Suprapubic skin (tissue), 4 donors: ENCODE measurements at regions not wholly inside any gene's neighbourhood (a gene's known extent, or its start where the extent isn't known, plus 50 kb on each side); places are given as distances from the start of the nearest gene placed in this dataset.

Experiments
- DNase-seq, 2 donors: peaks; one replicate each; pipeline ENCODE4 v3.0.0-alpha.2; 2019; ENCODE audit warnings: low spot score in 2 of 2
- H3K27ac ChIP-seq: fragments of 200-600 bp; sonication (generic); one replicate; pipeline ENCODE4 v1.5.1; 2019
- H3K27me3 ChIP-seq: fragments of 200-600 bp; sonication (generic); one replicate; pipeline ENCODE4 v1.5.1; 2019
- H3K36me3 ChIP-seq: fragments of 200-600 bp; sonication (generic); one replicate; pipeline ENCODE4 v1.5.1; 2019
- H3K4me1 ChIP-seq: fragments of 200-600 bp; sonication (generic); one replicate; pipeline ENCODE4 v1.5.1; 2019
- H3K4me3 ChIP-seq: fragments of 200-600 bp; sonication (generic); one replicate; pipeline ENCODE4 v1.5.1; 2019; ENCODE audit warnings: mild to moderate bottlenecking
- H3K9me3 ChIP-seq: fragments of 200-600 bp; sonication (generic); one replicate; pipeline ENCODE4 v1.5.1; 2019
- EP300 ChIP-seq: sonication (generic); formaldehyde crosslinking; IDR thresholded peaks from one replicate; pipeline ENCODE4 v1.6.1; 2017; ENCODE audit warnings: antibody characterized with exemption
- POLR2A ChIP-seq, 2 donors: fragments of 450-650 bp; IDR thresholded peaks; one replicate each; pipeline ENCODE4 v1.6.1; 2017; ENCODE audit warnings: antibody characterized with exemption in 2 of 2, mild to moderate bottlenecking in 2 of 2, moderate library complexity in 2 of 2
- POLR2AphosphoS5 ChIP-seq, 3 donors: sonication (generic); formaldehyde crosslinking; IDR thresholded peaks; one replicate each; pipeline ENCODE4 v1.6.1; 2017; ENCODE audit warnings: antibody characterized with exemption in 3 of 3
- WGBS: methylation state at CpG from one replicate; pipeline ENCODE4 v1.1.5; 2018; 5-methylcytosine and 5-hydroxymethylcytosine counted together
- TF ChIP-seq, protein P1 (sequence below), 2 donors: fragments of 200-600 bp in 1 of 2; fragments of 450-650 bp in 1 of 2; sonication (generic) in 1 of 2; IDR thresholded peaks; one replicate each; pipeline ENCODE4 v1.5.1; 2016 to 2019; ENCODE audit warnings: antibody characterized with exemption in 2 of 2, mild to moderate bottlenecking in 1 of 2, moderate library complexity in 1 of 2

GRCh38 chr2:57119141-57119540 is 927.5 kb upstream of the VRK2 start:
- H3K4me3 ChIP-seq, result no peak overlapping the region
- no peak overlapping the region for H3K27ac ChIP-seq
- H3K27me3 ChIP-seq, result no peaks in the 10 kb centered on the region
- no peak for DNase-seq
- H3K4me1 ChIP-seq, result no peaks in the 10 kb centered on the region
- H3K36me3 ChIP-seq, result no peaks in the 10 kb centered on the region
- H3K9me3 ChIP-seq, result no peaks in the 10 kb centered on the region
- TF ChIP-seq POLR2AphosphoS5 (IDR thresholded peaks at IDR 0.05), result no peak
- no peak for TF ChIP-seq EP300
- no peak for TF ChIP-seq POLR2A (IDR thresholded peaks at IDR 0.05)
- TF ChIP-seq, protein P1, sequence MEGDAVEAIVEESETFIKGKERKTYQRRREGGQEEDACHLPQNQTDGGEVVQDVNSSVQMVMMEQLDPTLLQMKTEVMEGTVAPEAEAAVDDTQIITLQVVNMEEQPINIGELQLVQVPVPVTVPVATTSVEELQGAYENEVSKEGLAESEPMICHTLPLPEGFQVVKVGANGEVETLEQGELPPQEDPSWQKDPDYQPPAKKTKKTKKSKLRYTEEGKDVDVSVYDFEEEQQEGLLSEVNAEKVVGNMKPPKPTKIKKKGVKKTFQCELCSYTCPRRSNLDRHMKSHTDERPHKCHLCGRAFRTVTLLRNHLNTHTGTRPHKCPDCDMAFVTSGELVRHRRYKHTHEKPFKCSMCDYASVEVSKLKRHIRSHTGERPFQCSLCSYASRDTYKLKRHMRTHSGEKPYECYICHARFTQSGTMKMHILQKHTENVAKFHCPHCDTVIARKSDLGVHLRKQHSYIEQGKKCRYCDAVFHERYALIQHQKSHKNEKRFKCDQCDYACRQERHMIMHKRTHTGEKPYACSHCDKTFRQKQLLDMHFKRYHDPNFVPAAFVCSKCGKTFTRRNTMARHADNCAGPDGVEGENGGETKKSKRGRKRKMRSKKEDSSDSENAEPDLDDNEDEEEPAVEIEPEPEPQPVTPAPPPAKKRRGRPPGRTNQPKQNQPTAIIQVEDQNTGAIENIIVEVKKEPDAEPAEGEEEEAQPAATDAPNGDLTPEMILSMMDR (IDR thresholded peaks at IDR 0.05), result no peak

GRCh38 chr2:57126410-57126809 is 920.2 kb upstream of the VRK2 start:
- DNase-seq, result no peak
- no peak overlapping the region for H3K4me3 ChIP-seq
- H3K27me3 ChIP-seq, result no peaks in the 10 kb centered on the region
- WGBS, result 74% methylated on average over 2 of the region's 2 CpGs
- no peaks in the 10 kb centered on the region for H3K4me1 ChIP-seq
- no peak overlapping the region for H3K27ac ChIP-seq
- no peak for TF ChIP-seq EP300
- H3K36me3 ChIP-seq, result no peaks in the 10 kb centered on the region
- no peaks in the 10 kb centered on the region for H3K9me3 ChIP-seq

DNA sequence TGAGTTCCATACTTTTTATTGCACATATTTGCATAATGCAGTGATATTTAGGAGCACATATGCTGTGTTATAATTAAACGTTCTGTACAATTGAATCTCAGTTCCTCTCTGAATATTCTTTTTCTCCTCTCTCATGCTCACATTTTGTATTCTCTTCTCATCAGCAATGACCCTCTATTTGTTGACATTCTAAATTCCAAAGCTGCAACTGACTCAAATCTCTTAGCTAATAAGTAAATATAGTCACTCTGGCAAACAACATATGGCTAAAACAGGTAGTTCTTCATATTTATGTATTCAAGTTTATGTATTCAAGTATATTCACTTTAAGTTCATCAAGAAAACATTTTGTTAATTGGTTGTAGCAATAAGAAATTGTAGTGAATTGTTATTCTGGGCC is 907.4 kb upstream of the VRK2 start:
- Histone ChIP-seq H3K9me3 (no peaks in the 10 kb centered on the region), H3K27me3 (no peaks in the 10 kb centered on the region), H3K4me1 (no peaks in the 10 kb centered on the region), H3K36me3 (no peaks in the 10 kb centered on the region), H3K4me3 (no peak overlapping the region), H3K27ac (no peak overlapping the region)
- 71% methylated on average over 1 of the region's 1 CpG for WGBS
- no peak for DNase-seq
- TF ChIP-seq POLR2A (IDR thresholded peaks at IDR 0.05) (no peak), POLR2AphosphoS5 (IDR thresholded peaks at IDR 0.05) (no peak), EP300 (no peak)
- TF ChIP-seq, protein P1 (IDR thresholded peaks at IDR 0.05), result no peak

GRCh38 chr2:57141269-57141668 is 905.3 kb upstream of the VRK2 start:
- no peaks in the 10 kb centered on the region for H3K9me3 ChIP-seq
- no peaks in the 10 kb centered on the region for H3K36me3 ChIP-seq
- H3K4me3 ChIP-seq, result no peak overlapping the region
- H3K27me3 ChIP-seq, result no peaks in the 10 kb centered on the region
- DNase-seq, result no peak
- no peaks in the 10 kb centered on the region for H3K4me1 ChIP-seq
- TF ChIP-seq POLR2AphosphoS5 (IDR thresholded peaks at IDR 0.05) (no peak), EP300 (no peak), POLR2A (IDR thresholded peaks at IDR 0.05) (no peak)
- TF ChIP-seq, protein P1 (IDR thresholded peaks at IDR 0.05), result no peak
- no peak overlapping the region for H3K27ac ChIP-seq

- no peaks in the 10 kb centered on the region for H3K4me1 ChIP-seq
- H3K9me3 ChIP-seq, result peaks cover 9% of the 10 kb centered on the region
- H3K27ac ChIP-seq, result no peak overlapping the region
- no peak overlapping the region for H3K4me3 ChIP-seq
- WGBS, result no CpG with 5 or more reads among the region's 1 CpG
- H3K36me3 ChIP-seq, result no peaks in the 10 kb centered on the region
- no peak for DNase-seq
- no peaks in the 10 kb centered on the region for H3K27me3 ChIP-seq
- no peak for TF ChIP-seq EP300
- TF ChIP-seq POLR2AphosphoS5 (IDR thresholded peaks at IDR 0.05), result no peak
- TF ChIP-seq, protein P1 (IDR thresholded peaks at IDR 0.05), result no peak
- TF ChIP-seq POLR2A (IDR thresholded peaks at IDR 0.05), result no peak
Measured at GRCh38 chr2:57146951-57147350, 899.7 kb upstream of the VRK2 start.

GRCh38 chr2:57156231-57156924 is 890.2 kb upstream of the VRK2 start:
- 74% methylated on average over 2 of the region's 2 CpGs for WGBS
- no peak overlapping the region for H3K27ac ChIP-seq
- H3K9me3 ChIP-seq, result peaks cover 4% of the 10 kb centered on the region
- no peaks in the 10 kb centered on the region for H3K27me3 ChIP-seq
- TF ChIP-seq POLR2A (IDR thresholded peaks at IDR 0.05), result no peak
- TF ChIP-seq, protein P1 (IDR thresholded peaks at IDR 0.05), result no peak
- no peak for TF ChIP-seq EP300
- TF ChIP-seq POLR2AphosphoS5 (IDR thresholded peaks at IDR 0.05), result no peak
- H3K36me3 ChIP-seq, result no peaks in the 10 kb centered on the region
- H3K4me1 ChIP-seq, result no peaks in the 10 kb centered on the region
- DNase-seq, result no peak
- no peak overlapping the region for H3K4me3 ChIP-seq
